Stimulated activated CD4-positive, alpha-beta T cell treated with anti-CD3 and anti-CD28 coated beads, TNF-alpha, amount 100 ng/mL, for 1 hour (primary cell): ENCODE measurements at regions not wholly inside any gene's neighbourhood (a gene's known extent, or its start where the extent isn't known, plus 50 kb on each side); places are given as distances from the start of the nearest gene placed in this dataset.

Experiments used
- DNase-seq, 3 donors: peaks; one replicate each; pipeline ENCODE4 v3.0.0-alpha.2; 2020; ENCODE audit warnings: low read depth in 3 of 3, low spot score in 1 of 3

- no peak for DNase-seq
These were observed 106.5 kb upstream of the FRY start for GRCh38 chr13:31925079-31925478.

- no peak for DNase-seq
These were observed 104.3 kb upstream of the FRY start for GRCh38 chr13:31927219-31927653.

- DNase-seq, result no peak
These were observed 102.4 kb upstream of the FRY start for GRCh38 chr13:31929031-31929770.

GRCh38 chr13:31930490-31930889 is 101.1 kb upstream of the FRY start:
- DNase-seq, result no peak

GRCh38 chr13:31930901-31931522 is 100.6 kb upstream of the FRY start:
- no peak for DNase-seq

- no peak for DNase-seq
These were observed 94.1 kb upstream of the FRY start for GRCh38 chr13:31937436-31937835.

GRCh38 chr13:31940076-31940475 is 91.5 kb upstream of the FRY start:
- no peak for DNase-seq

GRCh38 chr13:31943591-31943990 is 88.0 kb upstream of the FRY start:
- no peak for DNase-seq

- no peak for DNase-seq
These were observed 87.1 kb upstream of the FRY start for GRCh38 chr13:31944262-31945160.

GRCh38 chr13:31945202-31945961 is 86.2 kb upstream of the FRY start:
- no peak for DNase-seq

- no peak for DNase-seq
These were observed 85.3 kb upstream of the FRY start for GRCh38 chr13:31946091-31946770.

GRCh38 chr13:31947105-31947504 is 84.5 kb upstream of the FRY start:
- no peak for DNase-seq

GRCh38 chr13:31947506-31947905 is 84.1 kb upstream of the FRY start:
- DNase-seq, result no peak

GRCh38 chr13:31949486-31949885 is 82.1 kb upstream of the FRY start:
- no peak for DNase-seq

GRCh38 chr13:31950111-31950815 is 81.3 kb upstream of the FRY start:
- DNase-seq, result no peak

- DNase-seq, result no peak
These were observed 80.3 kb upstream of the FRY start for GRCh38 chr13:31951215-31951678.

GRCh38 chr13:31952641-31953380 is 78.8 kb upstream of the FRY start:
- DNase-seq, result no peak

GRCh38 chr13:31955101-31955500 is 76.5 kb upstream of the FRY start:
- no peak for DNase-seq

GRCh38 chr13:31955741-31956140 is 75.8 kb upstream of the FRY start:
- no peak for DNase-seq
